Activated CD8-positive, alpha-beta memory T cell treated with anti-CD3 and anti-CD28 coated beads, Interleukin-2, amount 50 U/mL, for 4 hours (primary cell): ENCODE measurements at regions not wholly inside any gene's neighbourhood (a gene's known extent, or its start where the extent isn't known, plus 50 kb on each side); places are given as distances from the start of the nearest gene placed in this dataset.
"Not testable (repeated sequence)": the region's sequence is repeated elsewhere in the genome, so short reads cannot be mapped to it uniquely, and the experiment has no call there.

Experiments
- DNase-seq: peaks from one replicate; pipeline ENCODE4 v3.0.0-alpha.2; 2020

DNA sequence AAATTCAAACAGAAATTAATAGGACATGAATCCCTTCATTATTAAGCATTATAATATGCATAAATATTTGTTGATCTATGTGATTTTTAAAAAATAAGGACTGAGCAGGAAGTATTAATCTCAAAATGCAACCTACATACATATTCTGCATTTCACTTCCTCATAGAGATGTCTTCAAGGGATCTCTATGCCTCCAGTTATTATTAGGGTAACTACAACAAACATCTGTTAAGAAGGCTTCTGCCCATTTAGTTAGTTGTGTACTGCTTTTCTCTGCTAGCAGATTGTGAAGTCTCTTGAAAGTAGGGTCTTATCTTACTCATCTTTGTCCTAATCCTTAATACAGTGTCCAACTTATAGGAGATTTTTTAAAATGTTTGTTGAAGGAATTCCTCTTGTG, 414.1 kb downstream of the ACTL7B start:
- no peak for DNase-seq

DNA sequence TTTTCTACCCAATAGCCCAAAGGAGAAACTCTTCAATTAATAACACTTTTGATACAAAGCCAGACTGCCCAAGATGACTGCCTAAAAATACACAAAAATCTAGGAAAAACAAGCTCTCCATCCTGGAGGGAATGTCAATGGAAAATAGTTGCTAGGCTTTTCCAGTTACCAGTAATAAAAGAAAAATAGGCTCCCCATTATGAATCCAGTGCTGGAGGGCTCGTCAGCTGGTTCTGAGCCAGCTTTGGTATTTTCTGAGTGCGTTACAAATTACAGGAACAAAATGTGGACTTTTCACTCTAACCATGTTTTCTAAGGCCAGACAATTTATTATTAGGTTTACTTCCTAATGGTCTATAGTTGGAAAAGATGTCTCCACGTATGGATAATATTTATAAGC, 414.5 kb downstream of the ACTL7B start:
- no peak for DNase-seq

DNA sequence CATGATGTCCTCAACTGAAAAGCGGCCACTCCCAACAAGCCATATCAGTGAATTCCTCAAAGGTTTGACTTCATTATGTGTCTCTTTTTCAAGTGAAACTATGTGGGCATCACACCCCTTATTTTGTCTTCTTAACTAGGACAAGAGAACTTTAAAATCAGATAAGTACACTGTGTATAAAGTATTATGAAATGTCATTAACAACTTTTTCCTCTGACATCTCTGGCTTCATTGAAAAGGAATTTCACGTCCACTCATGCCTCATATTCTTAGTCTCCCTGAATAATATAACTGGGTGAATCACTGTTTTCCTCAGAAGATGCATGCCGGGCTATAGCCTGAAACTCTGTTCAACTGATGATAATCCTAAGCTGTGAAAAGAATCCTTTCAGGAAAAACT, 415.8 kb downstream of the ACTL7B start:
- DNase-seq: no peak

DNA sequence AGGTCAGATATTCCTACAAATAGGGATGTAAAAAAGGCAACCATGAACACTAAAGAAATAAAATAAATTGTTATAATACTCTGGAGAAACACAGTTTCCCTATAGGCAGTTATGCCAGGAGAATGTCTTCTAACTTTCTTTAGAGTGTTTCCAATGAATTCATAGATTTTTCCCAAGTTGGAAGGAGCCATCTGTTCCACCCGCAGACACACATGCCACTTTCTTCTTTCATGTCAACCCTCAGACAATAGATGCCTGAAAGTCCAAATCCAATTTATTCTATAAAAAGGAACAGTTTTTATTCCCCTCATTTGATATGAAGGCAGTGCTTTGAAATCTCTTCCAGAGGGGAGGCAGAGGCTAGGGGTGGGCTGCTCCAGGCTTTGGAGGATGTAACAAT, 418.1 kb downstream of the ACTL7B start:
- DNase-seq: no peak

DNA sequence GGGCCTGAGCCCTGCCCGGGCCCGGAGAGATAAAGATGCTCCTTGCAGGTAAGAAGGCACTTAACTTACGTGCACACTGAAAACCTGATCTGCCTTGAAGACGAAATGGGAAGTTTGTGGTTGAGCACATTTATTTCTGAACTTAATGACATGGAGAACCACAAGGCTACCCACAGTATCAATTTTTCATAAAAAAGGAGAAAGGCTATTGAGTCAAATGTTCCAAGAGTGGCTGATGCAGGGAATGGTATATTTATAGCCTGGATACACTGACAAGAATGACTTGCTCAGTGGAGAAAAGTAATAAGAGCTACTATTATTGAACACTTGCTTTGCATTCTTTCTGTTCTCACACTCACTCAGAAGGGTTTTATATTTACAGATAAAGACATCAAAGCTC, 419.3 kb downstream of the ACTL7B start:
- DNase-seq: no peak

DNA sequence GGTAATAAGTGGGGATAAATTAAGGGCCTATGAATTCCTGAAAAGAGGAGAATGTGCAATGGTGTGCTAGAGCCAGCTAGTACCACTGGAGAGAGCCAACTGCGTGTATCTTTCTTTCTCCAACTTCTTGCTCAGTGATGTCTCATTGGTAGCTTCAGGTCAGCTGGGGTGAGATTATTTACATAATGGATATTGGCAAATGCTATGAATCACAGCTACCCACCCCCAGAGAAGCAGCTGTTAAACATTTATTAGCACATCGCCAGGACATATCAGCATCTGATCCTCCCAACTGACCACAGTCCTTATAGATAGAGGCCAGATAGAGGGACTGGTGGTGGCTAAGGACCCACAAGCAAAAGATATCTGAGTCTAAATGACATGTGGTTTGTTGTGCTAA, 421.3 kb downstream of the ACTL7B start:
- no peak for DNase-seq

DNA sequence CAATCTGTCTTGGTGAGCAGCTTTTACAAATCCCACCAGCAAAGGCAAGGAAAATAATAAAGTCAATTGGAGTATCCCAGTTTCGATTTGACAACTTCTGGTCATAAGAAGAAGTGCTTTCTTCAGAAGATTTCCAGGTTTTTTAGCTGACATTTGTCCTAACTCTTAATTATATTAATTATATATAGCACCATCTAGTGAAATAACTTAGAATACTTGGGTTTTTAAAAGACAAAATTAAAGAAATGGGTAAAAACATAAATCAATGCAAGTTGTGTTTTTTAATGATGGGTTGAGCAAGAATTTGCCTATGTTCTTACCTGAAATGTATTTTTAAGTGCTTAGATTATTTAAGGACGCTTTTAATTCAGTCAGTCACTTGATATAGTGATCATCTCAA, 421.8 kb downstream of the ACTL7B start:
- no peak for DNase-seq

DNA sequence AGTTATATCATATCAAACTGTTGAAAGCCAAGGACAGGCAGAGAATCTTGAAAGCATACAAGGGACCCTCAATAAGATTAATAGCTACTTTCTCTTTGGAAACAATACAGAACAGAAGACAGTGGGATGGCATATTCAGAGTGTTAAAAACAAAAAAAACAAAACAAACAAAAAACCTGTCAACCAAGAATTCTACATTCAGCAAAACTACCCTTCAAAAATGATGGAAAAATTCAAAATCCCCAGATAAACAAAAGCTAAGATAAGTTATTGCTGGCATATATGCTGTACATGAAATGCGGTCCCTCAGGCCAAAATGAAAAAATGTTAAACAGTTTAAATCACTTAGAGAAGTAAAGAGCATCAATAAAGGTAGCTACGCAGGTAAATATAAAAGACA, 425.1 kb downstream of the ACTL7B start:
- no peak for DNase-seq

DNA sequence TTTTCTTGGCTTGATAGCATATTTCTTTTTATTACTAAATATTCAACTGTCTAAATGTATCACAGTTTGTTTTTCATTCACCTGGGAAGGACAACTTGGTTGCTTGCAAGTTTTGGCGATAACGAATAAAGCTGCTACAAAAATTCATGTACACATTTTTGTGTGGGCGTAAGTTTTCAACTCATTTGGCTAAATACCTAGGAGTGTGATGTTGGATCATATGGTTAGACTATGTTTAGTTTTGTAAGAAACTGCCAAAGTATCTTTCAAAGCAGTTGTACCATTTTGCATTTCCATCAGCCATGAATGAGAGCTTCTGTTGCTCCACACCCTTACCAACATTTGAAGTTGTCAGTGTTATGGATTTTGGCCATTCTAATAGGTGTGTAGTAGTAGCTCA, 428.0 kb downstream of the ACTL7B start:
- no peak for DNase-seq

DNA sequence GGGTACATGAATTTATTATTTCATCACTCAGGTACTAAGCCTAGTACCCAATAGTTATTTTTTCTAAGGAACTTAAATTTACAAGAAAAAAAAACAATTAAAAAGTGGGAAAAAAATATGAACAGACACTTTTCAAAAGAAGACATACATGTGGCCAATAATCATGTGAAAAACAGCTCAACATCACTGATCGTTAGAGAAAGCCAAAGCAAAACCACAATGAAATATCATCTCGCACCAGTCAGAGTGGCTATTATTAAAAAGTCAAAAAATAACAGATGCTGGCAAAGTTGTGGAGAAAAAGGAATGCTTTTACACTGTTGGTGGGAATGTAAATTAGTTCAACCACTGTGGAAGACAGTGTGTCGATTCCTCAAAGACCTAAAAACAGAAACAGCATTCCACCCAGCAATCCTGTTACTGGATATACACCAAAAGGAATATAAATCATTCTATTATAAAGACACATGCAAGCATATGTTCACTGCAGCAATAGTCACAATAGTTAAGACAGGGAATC, 429.3 kb downstream of the ACTL7B start:
- DNase-seq: not testable (repeated sequence)

DNA sequence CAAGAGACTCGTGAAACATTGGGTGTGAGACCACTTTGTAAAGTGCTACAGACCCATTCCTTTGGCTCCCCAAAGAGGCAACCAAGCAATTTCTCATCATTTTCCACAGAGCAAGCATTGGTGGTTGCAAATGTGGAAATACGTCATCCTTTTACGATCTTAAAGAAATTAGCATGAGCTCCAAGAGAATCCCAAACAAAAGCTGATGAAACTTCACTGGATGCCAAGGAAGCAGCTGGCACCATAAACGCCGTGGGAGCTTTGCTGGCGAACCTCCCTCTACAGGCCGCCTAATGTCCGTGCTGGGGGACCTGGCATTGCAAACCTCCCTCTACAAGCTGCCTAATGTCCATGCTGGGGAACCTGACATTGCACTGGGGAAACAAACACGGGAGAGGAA, 432.4 kb downstream of the ACTL7B start:
- no peak for DNase-seq

DNA sequence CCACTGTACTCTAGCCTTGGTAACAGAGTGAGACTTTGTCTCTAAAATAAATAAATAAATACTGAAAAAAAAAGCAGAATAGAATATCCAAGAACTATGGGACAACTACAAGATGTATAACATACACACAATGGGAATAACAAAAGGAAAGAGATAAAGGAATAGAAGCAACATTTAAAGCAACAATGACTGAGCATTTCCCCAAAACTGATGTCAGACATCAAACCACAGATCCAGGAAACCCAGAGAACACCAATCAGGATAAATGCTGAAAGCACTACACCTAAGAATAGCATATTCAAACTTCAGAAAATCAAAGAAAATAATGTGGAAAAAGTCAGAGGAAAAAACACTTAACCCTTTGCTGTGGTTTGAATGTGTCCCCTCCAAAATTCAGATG, 436.4 kb downstream of the ACTL7B start:
- DNase-seq: no peak

DNA sequence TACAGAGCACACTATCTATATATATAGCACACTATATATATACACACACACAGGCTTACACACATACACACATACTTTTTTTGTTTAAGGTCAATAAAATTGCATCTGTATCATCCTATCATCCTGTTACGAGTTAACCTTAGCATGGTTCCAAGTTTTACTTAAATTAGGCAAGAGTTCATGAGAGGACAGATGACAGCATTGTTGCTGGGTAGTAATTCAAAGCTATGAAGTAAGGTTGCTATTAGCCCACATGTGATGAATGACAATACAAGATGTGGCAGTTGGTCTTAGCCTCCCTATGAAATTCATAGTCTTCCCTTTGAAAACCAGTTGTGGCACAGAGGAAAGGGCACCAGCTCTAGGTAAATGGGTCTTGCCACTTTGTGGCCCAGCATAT, 438.1 kb downstream of the ACTL7B start:
- DNase-seq: no peak

DNA sequence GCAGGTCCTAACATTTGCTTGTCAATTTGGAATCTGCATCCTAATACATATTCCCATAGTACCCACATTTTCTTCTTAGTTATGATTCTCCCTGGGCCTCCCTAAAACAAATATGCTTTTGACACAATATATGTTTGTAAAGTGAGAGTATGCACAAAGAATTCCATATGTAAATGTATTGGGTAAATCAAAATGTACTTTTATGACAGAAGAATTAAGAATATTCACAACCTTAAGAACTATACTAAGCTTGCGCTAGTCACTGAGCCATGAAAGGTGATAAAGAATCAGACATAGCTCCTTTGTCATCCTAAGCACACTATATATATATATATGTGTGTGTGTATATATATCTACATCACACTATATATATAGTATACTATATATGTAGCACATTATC, 438.5 kb downstream of the ACTL7B start:
- DNase-seq: no peak

DNA sequence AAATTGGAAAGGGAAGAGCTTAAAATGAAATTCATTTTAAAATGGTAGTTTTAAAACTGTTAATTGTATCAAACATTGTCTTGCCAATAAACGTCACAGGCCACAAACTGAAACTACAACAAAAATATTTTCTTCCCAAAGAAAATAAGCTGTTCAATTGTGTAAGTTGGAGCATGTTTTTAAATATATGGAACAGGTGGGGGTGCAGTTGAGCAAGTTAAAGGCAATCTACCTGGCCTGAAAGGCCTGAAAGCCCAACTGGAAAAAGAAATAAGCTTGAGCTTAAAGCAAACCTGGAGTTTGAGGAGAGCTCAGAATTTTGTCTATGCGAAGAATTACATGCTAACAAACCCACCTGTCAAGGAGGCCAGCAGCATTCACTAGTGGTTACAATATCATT, 439.5 kb downstream of the ACTL7B start:
- no peak for DNase-seq

DNA sequence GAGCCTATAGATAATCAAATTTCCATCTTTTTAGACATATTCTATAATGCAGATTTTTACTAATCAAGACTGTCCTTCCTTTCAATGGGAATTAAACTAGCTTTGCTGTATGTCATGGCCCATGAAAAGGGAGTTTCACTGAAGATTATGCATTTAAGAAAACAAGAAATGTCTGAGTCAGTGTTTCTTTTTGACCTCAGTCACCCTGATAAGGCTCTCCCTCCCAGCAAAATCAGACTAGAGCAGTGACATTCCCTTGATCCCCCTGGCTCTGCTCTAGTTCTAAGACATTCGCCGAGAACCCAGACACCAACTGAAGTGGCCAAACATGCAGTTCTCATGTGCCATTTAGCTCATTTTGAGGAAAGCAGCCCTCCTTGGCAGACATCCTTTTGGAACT, 442.0 kb downstream of the ACTL7B start:
- DNase-seq: no peak

DNA sequence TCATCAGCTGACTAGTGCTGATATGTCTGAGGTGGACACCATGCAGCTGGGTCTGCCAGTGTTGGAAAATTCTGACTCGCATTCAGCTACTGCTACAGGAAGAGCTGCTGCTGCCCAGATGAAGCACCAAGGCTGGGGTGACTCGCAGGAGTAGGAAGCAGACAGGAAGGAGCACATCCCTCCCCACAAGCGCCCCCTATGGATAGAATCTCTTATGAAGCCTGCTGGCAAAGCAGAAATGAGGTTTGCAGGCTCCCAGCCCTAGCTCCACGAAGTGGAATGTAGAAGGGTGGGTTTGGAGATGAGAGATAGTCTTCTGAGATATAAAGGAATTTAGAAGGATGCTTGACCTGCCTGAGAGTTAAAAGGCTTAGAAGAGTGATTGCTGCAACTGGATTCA, 443.0 kb downstream of the ACTL7B start:
- no peak for DNase-seq

DNA sequence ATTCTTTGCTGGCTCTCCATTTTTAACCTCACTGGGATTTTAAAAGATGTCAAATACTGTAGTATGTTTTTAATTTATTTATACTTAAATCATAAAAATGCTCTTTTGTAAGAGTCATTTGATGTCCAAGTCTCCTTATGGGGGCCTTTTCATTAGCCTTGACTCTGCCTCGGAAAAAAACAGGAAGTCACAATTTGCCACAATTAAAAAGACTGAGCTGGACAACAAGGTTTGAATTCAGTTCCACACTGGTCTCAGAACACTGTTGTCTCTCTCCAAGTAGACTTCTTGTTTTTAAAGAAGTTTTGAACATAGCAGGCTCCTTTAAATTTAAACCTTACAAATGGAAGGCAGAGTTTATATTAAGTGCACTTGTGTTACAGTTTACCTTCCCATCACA, 444.2 kb downstream of the ACTL7B start:
- DNase-seq: no peak

DNA sequence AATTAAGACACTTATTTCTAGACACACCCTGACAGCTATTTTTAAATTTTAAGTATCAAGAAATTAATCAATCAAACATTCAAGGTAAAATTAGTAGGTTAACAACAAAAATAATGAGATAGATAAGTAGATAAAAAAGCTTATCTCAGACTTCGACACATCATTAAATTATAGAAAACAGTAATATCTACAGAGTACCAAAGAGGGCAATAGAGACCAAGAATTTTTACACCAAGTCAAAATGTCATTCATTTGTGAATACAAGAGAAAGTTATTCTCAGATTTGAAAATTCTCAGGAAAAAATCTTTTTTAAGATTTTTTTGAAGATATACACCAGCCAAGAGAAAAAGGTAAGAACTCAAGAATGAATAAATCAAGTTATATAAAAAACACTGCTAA, 445.6 kb downstream of the ACTL7B start:
- DNase-seq: no peak

DNA sequence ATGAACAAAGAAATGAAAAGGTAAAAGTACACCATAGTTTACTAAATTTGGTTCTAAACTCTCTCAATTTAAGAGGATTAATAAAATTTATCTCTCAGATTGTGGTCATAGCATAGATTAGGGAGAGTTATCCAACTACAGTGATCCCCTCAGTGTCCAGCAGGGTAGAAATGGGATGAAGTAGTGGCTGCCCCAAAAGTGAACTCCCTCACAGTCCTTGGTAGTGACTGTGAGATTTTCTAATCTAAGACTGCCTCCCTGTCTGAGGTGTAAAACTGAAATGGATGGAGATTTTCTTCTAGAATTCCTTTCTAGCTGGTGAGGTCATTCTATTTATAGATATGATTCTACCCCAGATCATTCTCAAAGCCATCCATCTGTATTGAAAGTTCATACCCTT, 455.5 kb downstream of the ACTL7B start:
- no peak for DNase-seq

DNA sequence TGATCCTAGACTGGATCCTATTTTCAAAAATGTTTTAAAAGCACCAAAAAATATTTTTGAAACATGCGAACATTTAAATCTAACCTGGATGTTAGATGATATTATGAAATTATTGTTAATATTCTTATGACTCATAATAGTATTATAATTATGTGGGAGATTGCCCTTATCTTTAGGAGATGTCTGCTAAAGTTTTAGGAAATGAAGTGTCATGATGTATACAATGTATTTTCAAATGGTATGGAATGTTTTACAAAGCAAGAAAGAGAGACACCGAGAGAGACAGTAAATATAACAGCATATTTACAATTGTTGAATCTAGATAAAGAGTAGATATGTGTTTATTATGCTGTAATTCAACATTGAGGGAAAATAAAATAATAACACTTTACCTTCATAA, 455.9 kb downstream of the ACTL7B start:
- no peak for DNase-seq

DNA sequence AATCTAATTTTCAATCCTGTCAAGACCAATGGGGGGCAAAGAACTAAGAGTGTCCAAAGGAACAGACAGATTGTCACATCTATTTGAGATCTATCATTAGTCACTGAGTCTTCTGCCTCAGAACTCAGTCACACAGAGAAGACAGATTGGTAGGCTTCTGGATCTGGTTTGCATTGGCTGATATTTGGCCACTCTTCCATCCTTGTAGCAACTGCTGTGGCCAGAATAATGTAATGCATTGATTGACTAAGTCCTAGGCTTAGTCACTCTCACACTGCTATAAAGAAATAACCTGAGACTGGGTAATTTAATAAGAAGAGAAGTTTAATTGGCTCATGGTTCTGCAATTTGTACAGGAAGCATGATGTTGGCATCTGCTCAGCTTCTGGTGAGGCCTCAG, 458.5 kb downstream of the ACTL7B start:
- no peak for DNase-seq

DNA sequence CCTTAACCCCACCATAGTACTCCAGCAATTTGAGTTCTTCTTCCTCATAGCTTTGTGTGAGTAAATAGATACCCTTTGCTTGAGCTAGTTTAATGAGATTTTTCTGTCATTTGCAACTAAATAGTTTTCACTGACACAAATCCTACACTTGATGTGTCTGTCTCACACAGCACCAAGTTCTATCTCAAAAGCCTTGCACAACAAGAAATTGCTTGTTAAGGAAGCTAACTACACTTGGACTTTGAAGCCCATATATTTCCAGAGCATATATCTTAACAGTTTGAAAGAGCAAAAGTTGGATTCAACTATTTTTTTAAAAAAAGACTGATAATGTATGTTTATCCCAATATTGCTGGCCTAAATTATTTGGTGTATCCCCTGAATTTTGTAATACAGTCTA, 459.2 kb downstream of the ACTL7B start:
- DNase-seq: no peak

DNA sequence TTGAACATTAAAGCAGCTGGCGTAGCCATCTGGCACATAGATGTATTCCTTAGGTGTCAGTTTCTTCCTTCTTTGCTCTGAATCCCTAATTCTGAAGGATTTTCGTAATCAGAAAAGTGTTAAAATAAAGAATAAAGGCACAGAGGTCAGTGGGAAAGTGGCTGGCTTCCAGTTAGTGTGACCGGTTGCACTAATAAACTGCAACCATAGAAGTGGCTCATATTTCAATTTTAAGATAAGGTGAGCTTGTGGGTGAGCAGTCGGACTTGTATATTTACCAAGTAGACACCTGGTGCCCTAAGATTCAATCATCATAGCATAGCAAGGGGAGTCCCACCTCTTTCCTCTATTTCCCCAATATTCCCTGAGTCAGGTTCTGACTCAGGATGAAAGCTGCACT, 459.6 kb downstream of the ACTL7B start:
- DNase-seq: no peak

DNA sequence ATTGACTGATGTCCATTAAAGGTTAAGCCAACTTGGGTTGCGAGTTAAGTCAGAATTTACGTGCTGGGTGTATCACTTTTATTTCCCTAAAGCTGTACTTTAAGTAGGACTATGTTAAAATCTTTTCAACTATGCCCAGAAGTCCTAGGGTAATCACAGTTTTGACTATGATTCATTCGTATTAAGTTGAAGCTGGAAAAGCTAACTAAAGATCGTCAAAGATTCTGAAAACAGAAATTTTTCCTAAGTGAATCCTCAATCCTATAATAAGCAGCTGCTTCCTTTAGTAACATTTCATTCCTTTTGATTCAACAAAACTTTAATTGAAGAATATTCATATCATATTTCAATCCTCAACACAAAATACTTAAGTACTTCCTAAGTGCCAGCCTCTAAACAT, 460.4 kb downstream of the ACTL7B start:
- no peak for DNase-seq

DNA sequence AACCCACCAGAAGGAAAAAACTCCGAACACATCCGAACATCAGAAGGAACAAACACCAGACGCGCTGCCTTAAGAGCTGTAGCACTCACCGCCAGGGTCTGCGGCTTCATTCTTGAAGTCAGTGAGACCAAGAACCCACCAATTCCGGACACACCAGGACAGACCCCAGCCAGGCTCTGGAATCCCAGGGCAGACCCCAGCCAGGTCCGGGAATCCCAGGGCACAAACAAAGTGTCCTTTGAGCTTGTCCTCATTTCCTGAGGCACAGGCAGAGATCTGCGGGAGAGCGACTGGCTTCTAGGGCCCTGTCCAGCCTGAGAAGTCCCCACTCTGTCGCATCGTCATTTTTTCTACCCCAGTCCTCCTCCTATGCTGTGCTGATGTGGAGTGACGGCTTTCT, 461.1 kb downstream of the ACTL7B start:
- no peak for DNase-seq
